Neutrophil (primary cell): ENCODE measurements at regions not wholly inside any gene's neighbourhood (a gene's known extent, or its start where the extent isn't known, plus 50 kb on each side); places are given as distances from the start of the nearest gene placed in this dataset.

Source experiments
- H3K27ac ChIP-seq: fragments of 200-600 bp; sonication (generic); 2 replicates; pipeline ENCODE4 v1.5.1; 2016; ENCODE audit warnings: mild to moderate bottlenecking, moderate library complexity
- H3K27me3 ChIP-seq: fragments of 200-600 bp; sonication (generic); 2 replicates; pipeline ENCODE4 v1.6.0; 2016; ENCODE audit warnings: mild to moderate bottlenecking
- H3K36me3 ChIP-seq: fragments of 200-600 bp; sonication (generic); 2 replicates; pipeline ENCODE4 v1.5.1; 2017
- H3K4me1 ChIP-seq, 2 experiments: fragments of 200-600 bp in 1 of 2; sonication (generic) in 1 of 2; 1 replicate in 1 of 2; 2 replicates in 1 of 2; pipeline versions ENCODE4 v1.5.1 to v1.6.1; 2013 to 2016; ENCODE audit warnings: low read depth in 1 of 2, low read length in 1 of 2, mild to moderate bottlenecking in 1 of 2, moderate library complexity in 1 of 2; ENCODE audit not compliant: control insufficient read depth in 1 of 2, insufficient read depth in 1 of 2
- H3K4me3 ChIP-seq, 2 experiments: fragments of 200-600 bp in 1 of 2; sonication (generic) in 1 of 2; 1 replicate in 1 of 2; 2 replicates in 1 of 2; pipeline ENCODE4 v1.5.1; 2013 to 2016; ENCODE audit warnings: low read depth in 1 of 2, low read length in 1 of 2, mild to moderate bottlenecking in 1 of 2, moderate library complexity in 1 of 2
- H3K9me3 ChIP-seq: fragments of 200-600 bp; sonication (generic); 2 replicates; pipeline ENCODE4 v1.5.1; 2016
- TF ChIP-seq, protein P1 (sequence below): fragments of 200-600 bp; sonication (generic); IDR thresholded peaks from 2 replicates; pipeline ENCODE4 v1.5.1; 2016; ENCODE audit warnings: antibody characterized with exemption

- Histone ChIP-seq H3K36me3 (no peaks in the 10 kb centered on the region), H3K4me1 (no peaks in the 10 kb centered on the region), H3K27me3 (no peaks in the 10 kb centered on the region), H3K4me3 (no peak overlapping the region), H3K27ac (no peak overlapping the region), H3K9me3 (no peaks in the 10 kb centered on the region)
- TF ChIP-seq, protein P1, sequence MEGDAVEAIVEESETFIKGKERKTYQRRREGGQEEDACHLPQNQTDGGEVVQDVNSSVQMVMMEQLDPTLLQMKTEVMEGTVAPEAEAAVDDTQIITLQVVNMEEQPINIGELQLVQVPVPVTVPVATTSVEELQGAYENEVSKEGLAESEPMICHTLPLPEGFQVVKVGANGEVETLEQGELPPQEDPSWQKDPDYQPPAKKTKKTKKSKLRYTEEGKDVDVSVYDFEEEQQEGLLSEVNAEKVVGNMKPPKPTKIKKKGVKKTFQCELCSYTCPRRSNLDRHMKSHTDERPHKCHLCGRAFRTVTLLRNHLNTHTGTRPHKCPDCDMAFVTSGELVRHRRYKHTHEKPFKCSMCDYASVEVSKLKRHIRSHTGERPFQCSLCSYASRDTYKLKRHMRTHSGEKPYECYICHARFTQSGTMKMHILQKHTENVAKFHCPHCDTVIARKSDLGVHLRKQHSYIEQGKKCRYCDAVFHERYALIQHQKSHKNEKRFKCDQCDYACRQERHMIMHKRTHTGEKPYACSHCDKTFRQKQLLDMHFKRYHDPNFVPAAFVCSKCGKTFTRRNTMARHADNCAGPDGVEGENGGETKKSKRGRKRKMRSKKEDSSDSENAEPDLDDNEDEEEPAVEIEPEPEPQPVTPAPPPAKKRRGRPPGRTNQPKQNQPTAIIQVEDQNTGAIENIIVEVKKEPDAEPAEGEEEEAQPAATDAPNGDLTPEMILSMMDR: no peak
These were observed 384.3 kb upstream of the GBE1 start for GRCh38 chr3:82145742-82146141.

DNA sequence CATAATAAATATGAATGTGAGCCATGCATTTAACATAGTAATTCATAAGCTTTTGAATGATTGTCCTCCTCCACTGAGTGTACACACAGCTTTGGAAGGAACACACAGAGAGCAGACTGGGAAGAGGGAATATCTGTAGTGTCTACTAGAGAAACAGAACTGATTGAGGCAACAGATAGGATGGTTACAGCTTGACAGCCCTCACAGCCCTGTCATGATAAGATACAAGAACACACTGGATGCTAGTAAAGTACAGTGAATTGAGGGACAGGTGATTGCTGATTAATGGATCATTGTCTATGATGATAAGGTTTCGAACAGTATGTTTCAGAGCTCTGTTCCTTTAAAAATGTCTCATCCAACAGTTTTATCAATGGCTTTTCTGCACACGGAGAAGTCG is 383.4 kb upstream of the GBE1 start:
- Histone ChIP-seq H3K4me3 (no peak overlapping the region), H3K4me1 (no peaks in the 10 kb centered on the region), H3K9me3 (no peaks in the 10 kb centered on the region), H3K36me3 (no peaks in the 10 kb centered on the region), H3K27me3 (no peaks in the 10 kb centered on the region), H3K27ac (no peak overlapping the region)
- TF ChIP-seq, protein P1: no peak

DNA sequence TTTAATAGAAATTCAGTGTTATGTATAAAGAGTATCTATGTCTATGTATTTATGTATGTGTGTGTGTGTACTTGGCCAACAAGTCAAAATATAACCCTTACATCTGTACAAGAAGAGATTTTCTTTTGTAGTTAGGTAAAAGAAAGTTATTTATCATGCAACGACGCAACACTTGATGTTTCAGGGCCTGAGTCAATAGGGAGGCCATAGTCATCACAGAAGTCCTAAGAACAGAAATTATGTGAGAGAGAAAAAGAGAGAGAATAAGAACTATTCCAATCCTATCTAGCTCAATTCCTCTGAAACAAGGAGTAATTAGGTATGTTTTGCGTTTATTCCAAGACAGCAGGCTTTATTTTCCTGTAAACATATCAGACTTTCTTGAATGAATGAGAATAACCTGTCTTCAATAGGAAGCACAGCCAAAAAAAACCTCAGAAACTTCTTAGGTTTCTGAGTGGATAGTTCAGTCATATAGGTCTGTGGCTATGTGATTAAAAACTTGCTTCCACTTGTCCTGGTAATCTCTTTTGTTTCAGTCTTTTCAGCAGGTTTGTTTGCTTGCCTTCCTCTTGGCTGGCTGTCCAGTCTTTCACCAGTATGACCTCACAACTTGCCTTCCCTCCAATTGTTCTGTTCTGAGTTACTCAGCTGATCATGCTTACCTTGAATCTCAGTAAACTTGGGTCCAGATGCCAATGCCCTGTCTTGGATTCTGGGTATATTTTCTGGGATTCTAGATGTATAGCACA is 382.4 kb upstream of the GBE1 start:
- no peaks in the 10 kb centered on the region for H3K27me3 ChIP-seq
- TF ChIP-seq, protein P1: no peak
- no peaks in the 10 kb centered on the region for H3K36me3 ChIP-seq
- no peaks in the 10 kb centered on the region for H3K9me3 ChIP-seq
- no peaks in the 10 kb centered on the region for H3K4me1 ChIP-seq
- no peak overlapping the region for H3K4me3 ChIP-seq
- no peak overlapping the region for H3K27ac ChIP-seq

- TF ChIP-seq, protein P1: no peak
- no peaks in the 10 kb centered on the region for H3K36me3 ChIP-seq
- no peak overlapping the region for H3K4me3 ChIP-seq
- H3K27me3 ChIP-seq: no peaks in the 10 kb centered on the region
- H3K9me3 ChIP-seq: no peaks in the 10 kb centered on the region
- H3K4me1 ChIP-seq: no peaks in the 10 kb centered on the region
- no peak overlapping the region for H3K27ac ChIP-seq
These were observed 380.1 kb upstream of the GBE1 start for GRCh38 chr3:82141592-82141991.

- Histone ChIP-seq H3K27ac (no peak overlapping the region), H3K4me1 (peaks cover 0 to 1% of the 10 kb centered on the region in 2 experiments), H3K9me3 (no peaks in the 10 kb centered on the region), H3K4me3 (no peak overlapping the region), H3K36me3 (no peaks in the 10 kb centered on the region), H3K27me3 (no peaks in the 10 kb centered on the region)
- TF ChIP-seq, protein P1: no peak
These were observed 376.4 kb upstream of the GBE1 start for GRCh38 chr3:82137861-82138260.
